HUES6 (cell line): ENCODE measurements at regions not wholly inside any gene's neighbourhood (a gene's known extent, or its start where the extent isn't known, plus 50 kb on each side); places are given as distances from the start of the nearest gene placed in this dataset.

Experiments
- H3K27ac ChIP-seq: 2 replicates; pipeline ENCODE4 v1.7.0; 2013; ENCODE audit warnings: low read depth, mild to moderate bottlenecking, low read length, inconsistent platforms
- H3K27me3 ChIP-seq: 2 replicates; pipeline ENCODE4 v1.6.1; 2013; ENCODE audit warnings: low read length; ENCODE audit not compliant: control insufficient read depth, insufficient read depth
- H3K36me3 ChIP-seq: 2 replicates; pipeline ENCODE4 v1.6.1; 2013; ENCODE audit warnings: low read length; ENCODE audit not compliant: control insufficient read depth, insufficient read depth
- H3K4me1 ChIP-seq: 2 replicates; pipeline ENCODE4 v1.6.1; 2013; ENCODE audit warnings: low read length; ENCODE audit not compliant: control insufficient read depth, insufficient read depth
- H3K4me3 ChIP-seq: 2 replicates; pipeline ENCODE4 v1.5.1; 2013; ENCODE audit warnings: low read depth, low read length
- H3K9ac ChIP-seq: one replicate; pipeline ENCODE4 v1.6.1; 2013; ENCODE audit warnings: mild to moderate bottlenecking, low read length
- H3K9me3 ChIP-seq: 2 replicates; pipeline ENCODE4 v1.6.1; 2013; ENCODE audit warnings: low read depth, low read length; ENCODE audit not compliant: control insufficient read depth, insufficient read depth

GRCh38 chr9:82675605-82676004, 387.3 kb downstream of the RASEF start:
- Histone ChIP-seq H3K27ac (no peak overlapping the region), H3K36me3 (no peaks in the 10 kb centered on the region)

GRCh38 chr9:82677086-82677485, 385.9 kb downstream of the RASEF start:
- H3K27ac ChIP-seq: no peak overlapping the region
- H3K36me3 ChIP-seq: no peaks in the 10 kb centered on the region
- H3K4me1 ChIP-seq: no peaks in the 10 kb centered on the region
- no peak overlapping the region for H3K9ac ChIP-seq
- H3K27me3 ChIP-seq: no peaks in the 10 kb centered on the region
- no peak overlapping the region for H3K4me3 ChIP-seq
- no peaks in the 10 kb centered on the region for H3K9me3 ChIP-seq

More at GRCh38 chr9:82675605-82676004, 387.3 kb downstream of the RASEF start:
- H3K4me1 ChIP-seq: no peaks in the 10 kb centered on the region
- H3K27me3 ChIP-seq: no peaks in the 10 kb centered on the region
- H3K9me3 ChIP-seq: no peaks in the 10 kb centered on the region
- H3K4me3 ChIP-seq: no peak overlapping the region
- no peak overlapping the region for H3K9ac ChIP-seq

- Histone ChIP-seq H3K27ac (no peak overlapping the region), H3K9me3 (no peaks in the 10 kb centered on the region), H3K36me3 (no peaks in the 10 kb centered on the region), H3K27me3 (no peaks in the 10 kb centered on the region), H3K9ac (no peak overlapping the region), H3K4me3 (no peak overlapping the region), H3K4me1 (no peaks in the 10 kb centered on the region; the same call in 1 of the 2 replicates)
These were observed 383.5 kb downstream of the RASEF start for GRCh38 chr9:82679472-82679871.

- no peak overlapping the region for H3K27ac ChIP-seq
- no peaks in the 10 kb centered on the region for H3K36me3 ChIP-seq
- no peaks in the 10 kb centered on the region; the same call in 1 of the 2 replicates for H3K4me1 ChIP-seq
- H3K9me3 ChIP-seq: no peaks in the 10 kb centered on the region
- no peaks in the 10 kb centered on the region for H3K27me3 ChIP-seq
- no peak overlapping the region for H3K4me3 ChIP-seq
- H3K9ac ChIP-seq: no peak overlapping the region
These were observed 382.6 kb downstream of the RASEF start for GRCh38 chr9:82680179-82680935.

- H3K9ac ChIP-seq: no peak overlapping the region
- no peaks in the 10 kb centered on the region for H3K9me3 ChIP-seq
These were observed 381.1 kb downstream of the RASEF start for GRCh38 chr9:82681809-82682208.

GRCh38 chr9:82682431-82682830, 380.5 kb downstream of the RASEF start:
- Histone ChIP-seq H3K9me3 (no peaks in the 10 kb centered on the region), H3K4me1 (no peaks in the 10 kb centered on the region; the same call in 1 of the 2 replicates), H3K27me3 (no peaks in the 10 kb centered on the region), H3K27ac (no peak overlapping the region), H3K36me3 (no peaks in the 10 kb centered on the region), H3K9ac (no peak overlapping the region), H3K4me3 (no peak overlapping the region)

More at GRCh38 chr9:82681809-82682208, 381.1 kb downstream of the RASEF start:
- Histone ChIP-seq H3K36me3 (no peaks in the 10 kb centered on the region), H3K27ac (no peak overlapping the region), H3K27me3 (no peaks in the 10 kb centered on the region), H3K4me1 (no peaks in the 10 kb centered on the region; the same call in 1 of the 2 replicates), H3K4me3 (no peak overlapping the region)

- no peaks in the 10 kb centered on the region for H3K36me3 ChIP-seq
- H3K27me3 ChIP-seq: no peaks in the 10 kb centered on the region
- H3K27ac ChIP-seq: no peak overlapping the region
- H3K9me3 ChIP-seq: no peaks in the 10 kb centered on the region
- no peak overlapping the region for H3K9ac ChIP-seq
- H3K4me1 ChIP-seq: no peaks in the 10 kb centered on the region
- no peak overlapping the region for H3K4me3 ChIP-seq
These were observed 367.2 kb downstream of the RASEF start for GRCh38 chr9:82695704-82696103.

GRCh38 chr9:82706786-82707185, 356.2 kb downstream of the RASEF start:
- H3K36me3 ChIP-seq: no peaks in the 10 kb centered on the region
- no peak overlapping the region for H3K27ac ChIP-seq
- H3K4me1 ChIP-seq: peaks cover 13% of the 10 kb centered on the region
- no peaks in the 10 kb centered on the region for H3K9me3 ChIP-seq
- no peak overlapping the region for H3K9ac ChIP-seq
- no peak overlapping the region for H3K4me3 ChIP-seq
- no peaks in the 10 kb centered on the region for H3K27me3 ChIP-seq

GRCh38 chr9:82716821-82717220, 346.1 kb downstream of the RASEF start:
- no peak overlapping the region for H3K9ac ChIP-seq
- no peaks in the 10 kb centered on the region for H3K27me3 ChIP-seq
- H3K9me3 ChIP-seq: peaks cover 27% of the 10 kb centered on the region
- H3K27ac ChIP-seq: no peak overlapping the region
- H3K4me1 ChIP-seq: peaks cover 3% of the 10 kb centered on the region; the same call in 1 of the 2 replicates
- H3K4me3 ChIP-seq: no peak overlapping the region
- H3K36me3 ChIP-seq: peaks cover 4% of the 10 kb centered on the region; the same call in 1 of the 2 replicates

GRCh38 chr9:82720515-82720914, 342.4 kb downstream of the RASEF start:
- Histone ChIP-seq H3K27ac (no peak overlapping the region), H3K27me3 (no peaks in the 10 kb centered on the region), H3K4me3 (no peak overlapping the region), H3K9ac (no peak overlapping the region), H3K9me3 (peaks cover 10% of the 10 kb centered on the region), H3K36me3 (peaks cover 4% of the 10 kb centered on the region; the same call in 1 of the 2 replicates), H3K4me1 (peaks cover 3% of the 10 kb centered on the region; the same call in 1 of the 2 replicates)

GRCh38 chr9:82721593-82721992, 341.3 kb downstream of the RASEF start:
- H3K27ac ChIP-seq: no peak overlapping the region
- no peak overlapping the region for H3K9ac ChIP-seq
- H3K4me3 ChIP-seq: no peak overlapping the region
- peaks cover 3% of the 10 kb centered on the region; the same call in 1 of the 2 replicates for H3K4me1 ChIP-seq
- H3K9me3 ChIP-seq: peaks cover 10% of the 10 kb centered on the region
- H3K36me3 ChIP-seq: peaks cover 4% of the 10 kb centered on the region; the same call in 1 of the 2 replicates
- H3K27me3 ChIP-seq: no peaks in the 10 kb centered on the region
